ENCODE measurements at regions not wholly inside any gene's neighbourhood (a gene's known extent, or its start where the extent isn't known, plus 50 kb on each side); places are given as distances from the start of the nearest gene placed in this dataset.

GRCh38 chr6:28729501-28730402 is 194.0 kb downstream of the TRIM27 start:
- H3K4me3 ChIP-seq (ENCODE audit: low read depth, low read length), result peak overlapping the region; percentile 53
- DNase-seq (ENCODE audit: low read depth), result no peak
- in situ Hi-C loops (cut with HindIII; ENCODE audit: low sequenced_read_pairs), result no loop called here
- TF ChIP-seq CTCF (IDR thresholded peaks at IDR 0.05; ENCODE audit: low read depth, low read length, missing control alignments), result no peak

- TF ChIP-seq CTCF (IDR thresholded peaks at IDR 0.05; ENCODE audit: low read depth, low read length, missing control alignments), result no peak
Observed at GRCh38 chr6:28732052-28732451, 191.7 kb downstream of the TRIM27 start.

GRCh38 chr6:28734443-28734959 is 189.3 kb downstream of the TRIM27 start:
- H3K4me3 ChIP-seq (ENCODE audit: low read depth, low read length), result no peak overlapping the region
- in situ Hi-C loops (cut with HindIII; ENCODE audit: low sequenced_read_pairs), result no loop called here
- TF ChIP-seq CTCF (IDR thresholded peaks at IDR 0.05; ENCODE audit: low read depth, low read length, missing control alignments), result no peak
- no peak for DNase-seq (ENCODE audit: low read depth)

More at GRCh38 chr6:28732052-28732451, 191.7 kb downstream of the TRIM27 start:
- H3K4me3 ChIP-seq (ENCODE audit: low read depth, low read length), result no peak overlapping the region
- in situ Hi-C loops (cut with HindIII; ENCODE audit: low sequenced_read_pairs), result no loop called here
- no peak for DNase-seq (ENCODE audit: low read depth)

GRCh38 chr6:28736121-28736520 is 187.7 kb downstream of the TRIM27 start:
- in situ Hi-C loops (cut with HindIII; ENCODE audit: low sequenced_read_pairs), result no loop called here
- DNase-seq (ENCODE audit: low read depth), result no peak
- TF ChIP-seq CTCF (IDR thresholded peaks at IDR 0.05; ENCODE audit: low read depth, low read length, missing control alignments), result no peak
- no peak overlapping the region for H3K4me3 ChIP-seq (ENCODE audit: low read depth, low read length)

DNA sequence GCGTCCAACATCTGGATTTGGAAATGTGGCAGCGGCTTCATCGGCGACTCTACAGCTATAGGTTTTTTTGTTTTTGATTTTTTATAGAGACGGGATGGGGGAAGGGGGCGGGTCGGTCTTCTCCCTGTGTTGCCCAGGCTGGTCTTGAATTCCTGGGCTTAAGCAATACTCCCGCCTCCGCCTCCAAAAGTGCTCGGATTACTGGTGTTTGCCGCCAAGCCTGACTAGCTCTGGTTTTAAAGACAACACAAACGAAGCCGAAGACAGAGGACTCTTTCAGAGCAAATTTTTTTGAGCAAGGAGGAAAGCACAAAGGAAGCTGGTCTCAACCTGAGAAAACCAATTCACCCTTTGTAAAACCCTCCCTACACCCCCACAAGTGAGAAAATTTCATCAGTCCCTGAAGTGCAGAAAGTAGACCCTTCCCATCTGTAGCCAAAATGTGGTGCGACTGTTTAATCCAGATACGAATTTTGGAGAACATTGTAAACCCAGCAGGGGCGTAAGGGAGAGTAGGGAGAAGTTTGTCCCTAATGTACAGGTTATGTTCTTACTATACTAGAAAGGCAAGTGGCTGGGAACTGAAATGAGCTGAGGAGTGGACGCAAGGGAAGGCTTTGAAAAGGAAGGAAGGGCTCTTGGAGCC is 185.9 kb downstream of the TRIM27 start:
- no peak overlapping the region for H3K4me3 ChIP-seq (ENCODE audit: low read depth, low read length)
- in situ Hi-C loops (cut with HindIII; ENCODE audit: low sequenced_read_pairs), result no loop called here
- DNase-seq (ENCODE audit: low read depth), result no peak
- TF ChIP-seq CTCF (IDR thresholded peaks at IDR 0.05; ENCODE audit: low read depth, low read length, missing control alignments), result no peak

DNA sequence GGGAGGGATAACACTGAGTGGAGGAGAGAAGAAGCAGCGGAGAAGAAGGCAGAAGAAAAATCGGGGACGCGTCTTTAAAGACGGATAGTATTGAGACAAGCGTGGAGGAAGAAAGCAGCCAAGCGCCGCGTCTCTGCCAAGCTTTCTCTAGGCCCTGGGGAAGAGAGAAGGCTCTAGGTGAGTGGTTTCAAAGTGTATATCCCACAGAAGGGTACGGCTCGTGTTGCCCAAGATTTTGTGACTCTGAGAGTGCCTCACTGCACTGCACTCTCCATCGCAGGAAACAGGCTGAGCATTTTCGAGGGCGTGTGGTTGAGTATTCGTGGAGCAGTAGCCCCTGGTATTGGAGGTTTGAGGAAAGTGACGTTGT is 185.4 kb downstream of the TRIM27 start:
- no peak for TF ChIP-seq CTCF (IDR thresholded peaks at IDR 0.05; ENCODE audit: low read depth, low read length, missing control alignments)
- no peak overlapping the region for H3K4me3 ChIP-seq (ENCODE audit: low read depth, low read length)
- in situ Hi-C loops (cut with HindIII; ENCODE audit: low sequenced_read_pairs), result no loop called here
- no peak for DNase-seq (ENCODE audit: low read depth)

Measured in astrocyte of the cerebellum (primary cell).